NCI-H1105 (cell line): ENCODE measurements at regions not wholly inside any gene's neighbourhood (a gene's known extent, or its start where the extent isn't known, plus 50 kb on each side); places are given as distances from the start of the nearest gene placed in this dataset.
"Not testable (repeated sequence)": the region's sequence is repeated elsewhere in the genome, so short reads cannot be mapped to it uniquely, and the experiment has no call there.

Source experiments
- DNase-seq: peaks from one replicate; lab custom pipeline; 2025; lab: John Stamatoyannopoulos, UW

- DNase-seq = no peak
Observed at GRCh38 chr19:23470873-23471545, 75.7 kb upstream of the ZNF91 start.

GRCh38 chr19:23464349-23464748 is 69.1 kb upstream of the ZNF91 start:
- DNase-seq = not testable (repeated sequence)

GRCh38 chr19:23461120-23461519 is 65.8 kb upstream of the ZNF91 start:
- DNase-seq = no peak

GRCh38 chr19:23460656-23461055 is 65.4 kb upstream of the ZNF91 start:
- no peak for DNase-seq
